ENCODE measurements at regions not wholly inside any gene's neighbourhood (a gene's known extent, or its start where the extent isn't known, plus 50 kb on each side); places are given as distances from the start of the nearest gene placed in this dataset.

DNA sequence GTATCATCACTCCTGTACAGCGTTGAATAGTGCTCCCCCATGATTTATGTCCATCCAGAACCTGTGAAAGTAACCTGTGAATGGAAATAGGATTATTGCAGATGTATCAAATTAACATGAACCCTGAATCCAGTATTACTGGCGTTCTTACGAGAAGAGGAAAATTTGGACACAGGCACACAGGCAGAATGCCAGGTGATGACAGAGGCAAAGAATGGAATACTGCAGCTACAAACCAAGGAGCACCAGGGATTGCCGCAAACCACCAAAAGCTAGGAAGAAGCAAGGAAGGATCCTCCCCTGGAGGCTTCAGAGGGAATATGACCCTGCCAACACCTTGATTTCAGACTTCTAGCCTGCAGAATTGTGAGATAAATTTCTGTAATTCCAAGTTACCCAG is 113.5 kb upstream of the EGLN3 start:
- TF ChIP-seq, protein P1, sequence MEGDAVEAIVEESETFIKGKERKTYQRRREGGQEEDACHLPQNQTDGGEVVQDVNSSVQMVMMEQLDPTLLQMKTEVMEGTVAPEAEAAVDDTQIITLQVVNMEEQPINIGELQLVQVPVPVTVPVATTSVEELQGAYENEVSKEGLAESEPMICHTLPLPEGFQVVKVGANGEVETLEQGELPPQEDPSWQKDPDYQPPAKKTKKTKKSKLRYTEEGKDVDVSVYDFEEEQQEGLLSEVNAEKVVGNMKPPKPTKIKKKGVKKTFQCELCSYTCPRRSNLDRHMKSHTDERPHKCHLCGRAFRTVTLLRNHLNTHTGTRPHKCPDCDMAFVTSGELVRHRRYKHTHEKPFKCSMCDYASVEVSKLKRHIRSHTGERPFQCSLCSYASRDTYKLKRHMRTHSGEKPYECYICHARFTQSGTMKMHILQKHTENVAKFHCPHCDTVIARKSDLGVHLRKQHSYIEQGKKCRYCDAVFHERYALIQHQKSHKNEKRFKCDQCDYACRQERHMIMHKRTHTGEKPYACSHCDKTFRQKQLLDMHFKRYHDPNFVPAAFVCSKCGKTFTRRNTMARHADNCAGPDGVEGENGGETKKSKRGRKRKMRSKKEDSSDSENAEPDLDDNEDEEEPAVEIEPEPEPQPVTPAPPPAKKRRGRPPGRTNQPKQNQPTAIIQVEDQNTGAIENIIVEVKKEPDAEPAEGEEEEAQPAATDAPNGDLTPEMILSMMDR (IDR thresholded peaks at IDR 0.05): no peak
- no peak for TF ChIP-seq POLR2A (IDR thresholded peaks at IDR 0.05)

Measured in right lobe of liver (tissue), 4 donors.